WTC11 (cell line): ENCODE measurements at regions not wholly inside any gene's neighbourhood (a gene's known extent, or its start where the extent isn't known, plus 50 kb on each side); places are given as distances from the start of the nearest gene placed in this dataset.

Experiments
- ATAC-seq: fragments of 200-7000 bp; cut with Tn5 transposase; 2 replicates; pipeline ENCODE4 v1.10.0; 2021; ENCODE audit warnings: mild to moderate bottlenecking, moderate library complexity
- CTCF ChIA-PET: fragments of 300-600 bp; sonication (Branson Sonifier 250); formaldehyde crosslinking; loops from one replicate; lab custom pipeline; 2021; ENCODE audit warnings: antibody characterized with exemption; lab: Charles Lee
- POLR2A ChIA-PET: fragments of 350-600 bp; sonication (Branson Sonifier 250); formaldehyde crosslinking; loops from one replicate; lab custom pipeline; 2021; ENCODE audit warnings: antibody characterized with exemption; lab: Charles Lee
- DNase-seq: peaks from one replicate; pipeline ENCODE4 v3.0.0; 2021; ENCODE audit warnings: low spot score
- H3K27ac Mint-ChIP-seq: 2 replicates; pipeline ENCODE4 v1.8.0; 2021; ENCODE audit warnings: mixed read lengths
- H3K27me3 Mint-ChIP-seq: 2 replicates; pipeline ENCODE4 v1.8.0; 2021; ENCODE audit warnings: low read depth, mild to moderate bottlenecking, moderate library complexity, mixed read lengths
- H3K36me3 Mint-ChIP-seq: 2 replicates; pipeline ENCODE4 v1.8.0; 2021; ENCODE audit warnings: mixed read lengths
- H3K4me1 Mint-ChIP-seq: 2 replicates; pipeline ENCODE4 v1.8.0; 2022; ENCODE audit warnings: mixed read lengths
- H3K4me3 Mint-ChIP-seq: 2 replicates; pipeline ENCODE4 v1.8.0; 2021; ENCODE audit warnings: mild to moderate bottlenecking, moderate library complexity, mixed read lengths
- H3K9me3 Mint-ChIP-seq: 2 replicates; pipeline ENCODE4 v1.8.0; 2021; ENCODE audit warnings: mixed read lengths
- CBFB ChIP-seq: sonication (generic); formaldehyde crosslinking; IDR thresholded peaks from 2 replicates; pipeline ENCODE4 v1.8.1; 2022; ENCODE audit warnings: mild to moderate bottlenecking, low read depth, missing genetic modification reagents
- CDX4 ChIP-seq: fragments of 250-450 bp; sonication (Bioruptor Pico); IDR thresholded peaks from 2 replicates; pipeline ENCODE4 v1.9.0; 2021; ENCODE audit warnings: moderate library complexity, mild to moderate bottlenecking, inconsistent platforms, borderline replicate concordance
- E2F1 ChIP-seq: sonication (generic); formaldehyde crosslinking; IDR thresholded peaks from 2 replicates; pipeline ENCODE4 v1.8.0; 2022; ENCODE audit warnings: mild to moderate bottlenecking, missing genetic modification reagents
- E2F5 ChIP-seq: sonication (generic); formaldehyde crosslinking; IDR thresholded peaks from 2 replicates; pipeline ENCODE4 v1.8.1; 2022; ENCODE audit warnings: mild to moderate bottlenecking, moderate library complexity, missing genetic modification reagents
- FOXK1 ChIP-seq: sonication (generic); formaldehyde crosslinking; IDR thresholded peaks from 2 replicates; pipeline ENCODE4 v1.8.0; 2022; ENCODE audit warnings: mild to moderate bottlenecking, moderate library complexity, missing genetic modification reagents
- GABPB1 ChIP-seq: sonication (generic); formaldehyde crosslinking; IDR thresholded peaks from 2 replicates; pipeline ENCODE4 v1.8.1; 2023; ENCODE audit warnings: mild to moderate bottlenecking, missing genetic modification reagents
- MXD4 ChIP-seq: fragments of 250-450 bp; sonication (Bioruptor Pico); IDR thresholded peaks from 2 replicates; pipeline ENCODE4 v1.8.0; 2021; ENCODE audit warnings: mild to moderate bottlenecking, moderate library complexity, borderline replicate concordance
- NFYB ChIP-seq: sonication (generic); formaldehyde crosslinking; conservative IDR thresholded peaks from 2 replicates; pipeline ENCODE4 v1.8.0; 2022; ENCODE audit warnings: low read depth, missing genetic modification reagents
- SMAD4 ChIP-seq: sonication (generic); formaldehyde crosslinking; IDR thresholded peaks from 2 replicates; pipeline ENCODE4 v1.8.0; 2022; ENCODE audit warnings: mild to moderate bottlenecking, missing genetic modification reagents
- SP1 ChIP-seq: sonication (generic); formaldehyde crosslinking; conservative IDR thresholded peaks from 2 replicates; pipeline ENCODE4 v1.8.1; 2022; ENCODE audit warnings: missing genetic modification reagents
- STAT6 ChIP-seq: sonication (generic); formaldehyde crosslinking; conservative IDR thresholded peaks from 2 replicates; pipeline ENCODE4 v1.8.1; 2023; ENCODE audit warnings: mild to moderate bottlenecking, low read depth, missing genetic modification reagents, moderate library complexity
- TEAD4 ChIP-seq: sonication (generic); formaldehyde crosslinking; IDR thresholded peaks from 2 replicates; pipeline ENCODE4 v1.8.0; 2022; ENCODE audit warnings: mild to moderate bottlenecking, missing genetic modification reagents
- ZBTB43 ChIP-seq: sonication (generic); formaldehyde crosslinking; IDR thresholded peaks from 2 replicates; pipeline ENCODE4 v1.8.1; 2023; ENCODE audit warnings: mild to moderate bottlenecking, missing genetic modification reagents
- ZMAT4 ChIP-seq: fragments of 250-450 bp; sonication (Bioruptor Pico); IDR thresholded peaks from 2 replicates; pipeline ENCODE4 v1.9.0; 2021; ENCODE audit warnings: mild to moderate bottlenecking
- ZNF138 ChIP-seq: sonication (generic); formaldehyde crosslinking; conservative IDR thresholded peaks from 2 replicates; pipeline ENCODE4 v1.8.1; 2022; ENCODE audit warnings: mild to moderate bottlenecking, moderate library complexity, missing genetic modification reagents
- ZNF219 ChIP-seq: sonication (generic); formaldehyde crosslinking; IDR thresholded peaks from 2 replicates; pipeline ENCODE4 v1.8.0; 2023; ENCODE audit warnings: missing genetic modification reagents, mild to moderate bottlenecking, borderline replicate concordance
- ZNF396 ChIP-seq: fragments of 250-450 bp; sonication (Bioruptor Pico); IDR thresholded peaks from 2 replicates; pipeline ENCODE4 v1.8.0; 2021; ENCODE audit warnings: mild to moderate bottlenecking, moderate library complexity, borderline replicate concordance
- ZNF423 ChIP-seq: fragments of 250-450 bp; sonication (Bioruptor Pico); IDR thresholded peaks from 2 replicates; pipeline ENCODE4 v2.1.2; 2022; ENCODE audit warnings: mild to moderate bottlenecking, moderate library complexity

- Mint-ChIP-seq H3K27me3 (no peaks in the 10 kb centered on the region), H3K4me3 (no peak overlapping the region), H3K9me3 (peaks cover 23% of the 10 kb centered on the region), H3K36me3 (peaks cover 18% of the 10 kb centered on the region), H3K4me1 (peaks cover 10% of the 10 kb centered on the region), H3K27ac (no peak overlapping the region)
- DNase-seq (no peak), ATAC-seq (no peak)
- TF ChIP-seq SMAD4 (CRISPR knock-in tag) (no peak), ZBTB43 (CRISPR knock-in tag) (no peak), STAT6 (CRISPR knock-in tag) (no peak), E2F1 (no peak)
- ChIA-PET POLR2A (no interaction called here), CTCF (interaction anchor here (1.0 kb wide), 1 partner anchor 75 kb away, joined by 3 read pairs; no protein-coding TSS in a partner anchor)
These were observed 311.3 kb upstream of the ADGRL2 start for GRCh38 chr1:81489372-81489934.

- Mint-ChIP-seq H3K4me1 (no peaks in the 10 kb centered on the region), H3K36me3 (peaks cover 13% of the 10 kb centered on the region), H3K9me3 (peaks cover 18% of the 10 kb centered on the region), H3K27ac (no peak overlapping the region), H3K27me3 (no peaks in the 10 kb centered on the region), H3K4me3 (no peak overlapping the region)
- no peak for ATAC-seq
- no peak for TF ChIP-seq NFYB (CRISPR knock-in tag)
- no peak for TF ChIP-seq SP1 (CRISPR knock-in tag)
- TF ChIP-seq ZNF423 (CRISPR knock-in tag): no peak
- no peak for TF ChIP-seq ZNF396 (CRISPR knock-in tag)
- no peak for TF ChIP-seq CBFB (CRISPR knock-in tag)
- no peak for TF ChIP-seq FOXK1 (CRISPR knock-in tag)
- no peak for TF ChIP-seq E2F5 (CRISPR knock-in tag)
- no peak for TF ChIP-seq SMAD4 (CRISPR knock-in tag)
- TF ChIP-seq ZNF138 (CRISPR knock-in tag): no peak
- TF ChIP-seq ZMAT4: no peak
- TF ChIP-seq ZNF219: no peak
- TF ChIP-seq GABPB1 (CRISPR knock-in tag): no peak
- no peak for TF ChIP-seq TEAD4
- TF ChIP-seq CDX4 (CRISPR knock-in tag): no peak
- no peak for TF ChIP-seq MXD4 (CRISPR knock-in tag)
- CTCF ChIA-PET: interaction anchor here (0.7 kb wide), 1 partner anchor 70 kb away, joined by 3 read pairs; no protein-coding TSS in a partner anchor
- POLR2A ChIA-PET: interaction anchor here (0.6 kb wide), 1 partner anchor 88 kb away, joined by 3 read pairs; no protein-coding TSS in a partner anchor
- no peak for DNase-seq
These were observed 316.4 kb upstream of the ADGRL2 start for GRCh38 chr1:81484284-81484683.
